Fibroblast of lung (primary cell): ENCODE measurements at regions not wholly inside any gene's neighbourhood (a gene's known extent, or its start where the extent isn't known, plus 50 kb on each side); places are given as distances from the start of the nearest gene placed in this dataset.

Experiments
- EZH2 ChIP-seq: IDR thresholded peaks from 2 replicates; pipeline ENCODE4 v1.5.1; 2012; ENCODE audit warnings: low read length, control low read depth, mild to moderate bottlenecking; ENCODE audit errors: missing control alignments
- TF ChIP-seq, protein P1 (sequence below), 2 donors: IDR thresholded peaks in 1 of 2; conservative IDR thresholded peaks in 1 of 2; 1 replicate in 1 of 2; 2 replicates in 1 of 2; pipeline ENCODE4 v1.5.1; 2011 to 2012; ENCODE audit warnings: low read length in 2 of 2, control low read depth in 1 of 2, inconsistent platforms in 1 of 2, low read depth in 1 of 2, mild to moderate bottlenecking in 1 of 2

GRCh38 chr4:180528003-180528402 lies 1715.2 kb upstream of the TENM3 start:
- TF ChIP-seq, protein P1, sequence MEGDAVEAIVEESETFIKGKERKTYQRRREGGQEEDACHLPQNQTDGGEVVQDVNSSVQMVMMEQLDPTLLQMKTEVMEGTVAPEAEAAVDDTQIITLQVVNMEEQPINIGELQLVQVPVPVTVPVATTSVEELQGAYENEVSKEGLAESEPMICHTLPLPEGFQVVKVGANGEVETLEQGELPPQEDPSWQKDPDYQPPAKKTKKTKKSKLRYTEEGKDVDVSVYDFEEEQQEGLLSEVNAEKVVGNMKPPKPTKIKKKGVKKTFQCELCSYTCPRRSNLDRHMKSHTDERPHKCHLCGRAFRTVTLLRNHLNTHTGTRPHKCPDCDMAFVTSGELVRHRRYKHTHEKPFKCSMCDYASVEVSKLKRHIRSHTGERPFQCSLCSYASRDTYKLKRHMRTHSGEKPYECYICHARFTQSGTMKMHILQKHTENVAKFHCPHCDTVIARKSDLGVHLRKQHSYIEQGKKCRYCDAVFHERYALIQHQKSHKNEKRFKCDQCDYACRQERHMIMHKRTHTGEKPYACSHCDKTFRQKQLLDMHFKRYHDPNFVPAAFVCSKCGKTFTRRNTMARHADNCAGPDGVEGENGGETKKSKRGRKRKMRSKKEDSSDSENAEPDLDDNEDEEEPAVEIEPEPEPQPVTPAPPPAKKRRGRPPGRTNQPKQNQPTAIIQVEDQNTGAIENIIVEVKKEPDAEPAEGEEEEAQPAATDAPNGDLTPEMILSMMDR (conservative IDR thresholded peaks at IDR 0.05 in 1 of 2, IDR thresholded peaks at IDR 0.05 in 1 of 2; ENCODE audit: low read depth in 1 of 2, low read length in 2 of 2): no peak
- TF ChIP-seq EZH2: no peak
